IMR-90 (cell line): ENCODE measurements at regions not wholly inside any gene's neighbourhood (a gene's known extent, or its start where the extent isn't known, plus 50 kb on each side); places are given as distances from the start of the nearest gene placed in this dataset.

ENCODE experiments used
- ATAC-seq: fragments of 200-7000 bp; cut with Tn5 transposase; 2 replicates; pipeline ENCODE4 v1.9.1; 2020; ENCODE audit warnings: low read depth, mild to moderate bottlenecking, moderate library complexity
- BruUV-seq: library from RNA; stranded (reverse); fragments of 400-500 nt; replicated peaks from 2 replicates; lab custom pipeline; 2021; lab: Mats Ljungman, UMichigan
- CTCF ChIA-PET: fragments of 300-600 bp; formaldehyde crosslinking; extraction: SDS; loops from one replicate; lab custom pipeline; 2021; ENCODE audit warnings: antibody characterized with exemption; lab: Yijun Ruan, JAX
- POLR2A ChIA-PET: fragments of 300-600 bp; sonication (Branson Sonifier 250); formaldehyde crosslinking; loops from one replicate; lab custom pipeline; 2022; ENCODE audit warnings: antibody characterized with exemption; ENCODE audit not compliant: unreplicated experiment; lab: Charles Lee
- DNase-seq: peaks from one replicate; pipeline ENCODE4 v3.0.0; 2013
- H2AFZ ChIP-seq: replicated peaks from 2 replicates; pipeline ENCODE3; 2013; ENCODE audit warnings: low read length, mild to moderate bottlenecking; ENCODE audit not compliant: poor library complexity
- H2AK5ac ChIP-seq: 2 replicates; pipeline ENCODE4 v1.6.1; 2013; ENCODE audit warnings: low read depth, low read length, inconsistent platforms
- H2AK9ac ChIP-seq: replicated peaks from 2 replicates; pipeline ENCODE3; 2013; ENCODE audit warnings: mild to moderate bottlenecking, low read depth, low read length, moderate library complexity; ENCODE audit not compliant: poor library complexity
- H2BK120ac ChIP-seq: 2 replicates; pipeline ENCODE4 v1.6.1; 2013; ENCODE audit warnings: low read depth, low read length, inconsistent platforms
- H2BK15ac ChIP-seq: 3 replicates; pipeline ENCODE4 v1.6.1; 2013; ENCODE audit warnings: low read depth, low read length, inconsistent platforms
- H2BK20ac ChIP-seq: 2 replicates; pipeline ENCODE4 v1.6.1; 2013; ENCODE audit warnings: low read depth, mild to moderate bottlenecking, inconsistent platforms, low read length, moderate library complexity
- H2BK5ac ChIP-seq: 2 replicates; pipeline ENCODE4 v1.6.1; 2013; ENCODE audit warnings: mild to moderate bottlenecking, low read depth, low read length, inconsistent platforms; ENCODE audit not compliant: poor library complexity, severe bottlenecking
- H3K14ac ChIP-seq: replicated peaks from 2 replicates; pipeline ENCODE4 v1.6.1; 2013; ENCODE audit warnings: low read depth, low read length, inconsistent platforms
- H3K18ac ChIP-seq: 2 replicates; pipeline ENCODE4 v1.6.1; 2013; ENCODE audit warnings: low read depth, low read length, control low read depth
- H3K23ac ChIP-seq: 2 replicates; pipeline ENCODE4 v1.6.1; 2013; ENCODE audit warnings: low read depth, low read length, inconsistent platforms
- H3K27ac ChIP-seq: 2 replicates; pipeline ENCODE4 v1.5.1; 2013; ENCODE audit warnings: mild to moderate bottlenecking, control low read depth, low read length; ENCODE audit not compliant: insufficient read depth
- H3K27me3 ChIP-seq: 2 replicates; pipeline ENCODE4 v1.6.1; 2013; ENCODE audit warnings: low read length; ENCODE audit not compliant: control insufficient read depth, insufficient read depth
- H3K36me3 ChIP-seq: 2 replicates; pipeline ENCODE4 v1.6.1; 2013; ENCODE audit warnings: low read length, mixed read lengths; ENCODE audit not compliant: control insufficient read depth, insufficient read depth
- H3K4ac ChIP-seq: 2 replicates; pipeline ENCODE4 v1.6.1; 2013; ENCODE audit warnings: low read depth, low read length, inconsistent platforms
- H3K4me1 ChIP-seq: 2 replicates; pipeline ENCODE4 v1.6.1; 2013; ENCODE audit warnings: low read length, mixed read lengths; ENCODE audit not compliant: control insufficient read depth, insufficient read depth
- H3K4me2 ChIP-seq: 2 replicates; pipeline ENCODE4 v1.6.1; 2013; ENCODE audit warnings: low read depth, mild to moderate bottlenecking, control low read depth, low read length, moderate library complexity
- H3K4me3 ChIP-seq: 2 replicates; pipeline ENCODE4 v1.5.1; 2013; ENCODE audit warnings: low read depth, mild to moderate bottlenecking, control low read depth, low read length, moderate library complexity; ENCODE audit not compliant: insufficient read depth
- H3K56ac ChIP-seq: 2 replicates; pipeline ENCODE4 v1.6.1; 2013; ENCODE audit warnings: low read length, inconsistent platforms; ENCODE audit not compliant: insufficient read depth; ENCODE audit errors: extremely low read depth
- H3K79me1 ChIP-seq, 2 experiments: 2 replicates each; pipeline ENCODE4 v1.6.1; 2013; ENCODE audit warnings: low read length in 2 of 2, inconsistent platforms in 1 of 2, low read depth in 1 of 2
- H3K9ac ChIP-seq: 2 replicates; pipeline ENCODE4 v1.6.1; 2013; ENCODE audit warnings: low read depth, low read length, control low read depth
- H3K9me1 ChIP-seq: 2 replicates; pipeline ENCODE4 v1.6.1; 2013; ENCODE audit warnings: low read length, inconsistent platforms; ENCODE audit not compliant: insufficient read depth
- H3K9me3 ChIP-seq: 2 replicates; pipeline ENCODE4 v1.6.1; 2013; ENCODE audit warnings: low read length; ENCODE audit not compliant: control insufficient read depth, insufficient read depth
- H4K20me1 ChIP-seq: 2 replicates; pipeline ENCODE4 v1.6.1; 2013; ENCODE audit warnings: low read length, inconsistent platforms; ENCODE audit not compliant: insufficient read depth
- H4K5ac ChIP-seq: 2 replicates; pipeline ENCODE4 v1.6.1; 2013; ENCODE audit warnings: mild to moderate bottlenecking, low read depth, low read length, control low read depth
- H4K8ac ChIP-seq, 2 experiments: 2 replicates each; pipeline ENCODE4 v1.6.1; 2013; ENCODE audit warnings: low read depth in 2 of 2, low read length in 2 of 2, control low read depth in 1 of 2, inconsistent platforms in 1 of 2
- H4K91ac ChIP-seq: 2 replicates; pipeline ENCODE4 v1.6.1; 2013; ENCODE audit warnings: low read depth, low read length, inconsistent platforms; ENCODE audit not compliant: insufficient read depth
- BHLHE40 ChIP-seq: fragments of 150-350 bp; IDR thresholded peaks from 2 replicates; pipeline ENCODE4 v1.6.1; 2016; ENCODE audit warnings: mild to moderate bottlenecking, low read depth, low read length
- CEBPB ChIP-seq: IDR thresholded peaks from 2 replicates; pipeline ENCODE4 v1.6.1; 2012; ENCODE audit warnings: low read depth, low read length, improper control_type of control experiment
- CHD1 ChIP-seq: IDR thresholded peaks from 2 replicates; pipeline ENCODE4 v1.6.1; 2012; ENCODE audit warnings: low read depth, low read length, improper control_type of control experiment
- FOS ChIP-seq: fragments of 150-350 bp; IDR thresholded peaks from 2 replicates; pipeline ENCODE4 v1.6.1; 2016; ENCODE audit warnings: low read depth, low read length
- MAFK ChIP-seq: IDR thresholded peaks from 2 replicates; pipeline ENCODE4 v1.6.1; 2012; ENCODE audit warnings: low read depth, low read length, improper control_type of control experiment
- MAZ ChIP-seq: IDR thresholded peaks from 2 replicates; pipeline ENCODE4 v1.6.1; 2012; ENCODE audit warnings: low read depth, mild to moderate bottlenecking, low read length, improper control_type of control experiment, moderate library complexity, borderline replicate concordance
- MXI1 ChIP-seq: IDR thresholded peaks from 2 replicates; pipeline ENCODE4 v1.6.1; 2012; ENCODE audit warnings: low read depth, mild to moderate bottlenecking, low read length, moderate library complexity, borderline replicate concordance
- NFE2L2 ChIP-seq: fragments of 150-350 bp; IDR thresholded peaks from 2 replicates; pipeline ENCODE4 v1.6.1; 2016; ENCODE audit warnings: low read depth, mild to moderate bottlenecking, low read length
- POLR2A ChIP-seq: IDR thresholded peaks from 2 replicates; pipeline ENCODE4 v1.6.1; 2012; ENCODE audit warnings: mild to moderate bottlenecking, low read depth, low read length
- RAD21 ChIP-seq: IDR thresholded peaks from 2 replicates; pipeline ENCODE4 v1.6.1; 2012; ENCODE audit warnings: low read length, improper control_type of control experiment
- RCOR1 ChIP-seq: IDR thresholded peaks from 2 replicates; pipeline ENCODE4 v1.6.1; 2012; ENCODE audit warnings: mild to moderate bottlenecking, low read length, improper control_type of control experiment; ENCODE audit not compliant: insufficient replicate concordance
- RFX5 ChIP-seq: IDR thresholded peaks from 2 replicates; pipeline ENCODE4 v1.8.0; 2012; ENCODE audit warnings: low read depth, mild to moderate bottlenecking, low read length, moderate library complexity
- SMC3 ChIP-seq: fragments of 150-350 bp; IDR thresholded peaks from 2 replicates; pipeline ENCODE4 v1.6.1; 2016; ENCODE audit warnings: low read depth, mild to moderate bottlenecking, antibody characterized with exemption, low read length, moderate library complexity
- WGBS, 2 experiments: methylation state at CpG; one replicate each; pipeline versions ENCODE4 v1.1.5 to v1.1.7; 2013; ENCODE audit warnings: missing lambda C conversion rate in 2 of 2; ENCODE audit not compliant: insufficient read length in 1 of 2; ENCODE audit errors: extremely low coverage in 2 of 2; 5-methylcytosine and 5-hydroxymethylcytosine counted together
- dilution Hi-C: fragments of 300-500 bp; cut with HindIII; formaldehyde crosslinking; loops from one replicate; pipeline ENCODE4 v1.14.3; 2018; ENCODE audit warnings: low sequenced_read_pairs; ENCODE audit not compliant: unreplicated experiment
- in situ Hi-C: fragments of 300-500 bp; cut with MboI; formaldehyde crosslinking; loops from 3 replicates; pipeline ENCODE4 v1.14.3; 2019; ENCODE audit warnings: low sequenced_read_pairs, inconsistent platforms, mixed read lengths
- intact Hi-C: fragments of 100-400 bp; cut with micrococcal nuclease; formaldehyde crosslinking; loops from 2 replicates; pipeline ENCODE4 v1.10.0; 2022
- TF ChIP-seq, protein P1 (sequence below): fragments of 150-350 bp; IDR thresholded peaks from 2 replicates; pipeline ENCODE4 v1.6.1; 2016; ENCODE audit warnings: low read depth, mild to moderate bottlenecking, low read length, moderate library complexity, borderline replicate concordance
- TF ChIP-seq, protein P2 (sequence below): conservative IDR thresholded peaks from 2 replicates; pipeline ENCODE4 v1.5.1; 2012; ENCODE audit warnings: mild to moderate bottlenecking, low read depth, low read length, improper control_type of control experiment
- TF ChIP-seq, protein P3 (sequence below): fragments of 150-350 bp; IDR thresholded peaks from 2 replicates; pipeline ENCODE4 v1.6.1; 2017; ENCODE audit warnings: mild to moderate bottlenecking, antibody characterized with exemption, low read length, low read depth

DNA sequence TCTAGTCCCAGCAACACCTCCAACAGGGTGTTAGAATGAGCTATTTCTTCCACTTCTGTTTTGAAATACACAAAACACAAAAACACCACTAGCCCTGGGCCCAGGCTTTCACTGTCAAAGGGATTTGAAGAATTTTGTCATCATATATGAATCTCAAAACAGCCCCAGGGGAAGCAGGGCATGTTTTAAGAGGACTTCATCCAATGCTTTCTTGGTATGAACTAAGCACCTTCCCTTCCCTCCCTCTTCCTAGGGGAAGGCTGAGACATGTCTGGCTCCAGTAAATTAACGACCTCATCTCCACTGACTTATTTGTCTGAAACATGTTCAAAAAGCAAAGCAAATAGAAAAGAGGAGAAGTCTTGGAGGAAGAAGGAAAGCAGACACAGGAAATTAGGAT, 75.7 kb upstream of the INCENP start:
- H2BK120ac ChIP-seq = no peak overlapping the region
- H3K9me3 ChIP-seq = no peaks in the 10 kb centered on the region
- H4K91ac ChIP-seq = no peak overlapping the region
- no peaks in the 10 kb centered on the region for H4K20me1 ChIP-seq
- H2AK5ac ChIP-seq = no peak overlapping the region
- no peaks in the 10 kb centered on the region for H3K79me1 ChIP-seq
- DNase-seq (no peak), ATAC-seq (no peak)
- H3K4me2 ChIP-seq = no peak overlapping the region
- CTCF ChIA-PET = interaction anchor here (1.0 kb wide), 1 partner anchor 34 kb away, joined by 8 read pairs; no protein-coding TSS in a partner anchor
- no TSS peak for BruUV-seq
- dilution Hi-C loops (no loop called here), in situ Hi-C loops (no loop called here), intact Hi-C loops (no loop called here)
- H3K9me1 ChIP-seq = no peaks in the 10 kb centered on the region
- no peak overlapping the region for H3K18ac ChIP-seq
- H2AK9ac ChIP-seq = no peak overlapping the region
- peaks cover 12% of the 10 kb centered on the region for H3K27me3 ChIP-seq
- H3K36me3 ChIP-seq = no peaks in the 10 kb centered on the region
- no CpG with 5 or more reads among the region's 1 CpG for WGBS, 2 experiments
- no peak overlapping the region for H2BK15ac ChIP-seq
- H4K5ac ChIP-seq = no peak overlapping the region
- no peak overlapping the region for H2AFZ ChIP-seq
- TF ChIP-seq MAZ (no peak), RFX5 (no peak), CEBPB (no peak), FOS (no peak), NFE2L2 (no peak), SMC3 (no peak), RAD21 (no peak), MXI1 (no peak), POLR2A (no peak), RCOR1 (no peak), BHLHE40 (no peak), CHD1 (no peak), MAFK (no peak)
- TF ChIP-seq, protein P1, sequence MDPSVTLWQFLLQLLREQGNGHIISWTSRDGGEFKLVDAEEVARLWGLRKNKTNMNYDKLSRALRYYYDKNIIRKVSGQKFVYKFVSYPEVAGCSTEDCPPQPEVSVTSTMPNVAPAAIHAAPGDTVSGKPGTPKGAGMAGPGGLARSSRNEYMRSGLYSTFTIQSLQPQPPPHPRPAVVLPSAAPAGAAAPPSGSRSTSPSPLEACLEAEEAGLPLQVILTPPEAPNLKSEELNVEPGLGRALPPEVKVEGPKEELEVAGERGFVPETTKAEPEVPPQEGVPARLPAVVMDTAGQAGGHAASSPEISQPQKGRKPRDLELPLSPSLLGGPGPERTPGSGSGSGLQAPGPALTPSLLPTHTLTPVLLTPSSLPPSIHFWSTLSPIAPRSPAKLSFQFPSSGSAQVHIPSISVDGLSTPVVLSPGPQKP = no peak
- TF ChIP-seq, protein P2, sequence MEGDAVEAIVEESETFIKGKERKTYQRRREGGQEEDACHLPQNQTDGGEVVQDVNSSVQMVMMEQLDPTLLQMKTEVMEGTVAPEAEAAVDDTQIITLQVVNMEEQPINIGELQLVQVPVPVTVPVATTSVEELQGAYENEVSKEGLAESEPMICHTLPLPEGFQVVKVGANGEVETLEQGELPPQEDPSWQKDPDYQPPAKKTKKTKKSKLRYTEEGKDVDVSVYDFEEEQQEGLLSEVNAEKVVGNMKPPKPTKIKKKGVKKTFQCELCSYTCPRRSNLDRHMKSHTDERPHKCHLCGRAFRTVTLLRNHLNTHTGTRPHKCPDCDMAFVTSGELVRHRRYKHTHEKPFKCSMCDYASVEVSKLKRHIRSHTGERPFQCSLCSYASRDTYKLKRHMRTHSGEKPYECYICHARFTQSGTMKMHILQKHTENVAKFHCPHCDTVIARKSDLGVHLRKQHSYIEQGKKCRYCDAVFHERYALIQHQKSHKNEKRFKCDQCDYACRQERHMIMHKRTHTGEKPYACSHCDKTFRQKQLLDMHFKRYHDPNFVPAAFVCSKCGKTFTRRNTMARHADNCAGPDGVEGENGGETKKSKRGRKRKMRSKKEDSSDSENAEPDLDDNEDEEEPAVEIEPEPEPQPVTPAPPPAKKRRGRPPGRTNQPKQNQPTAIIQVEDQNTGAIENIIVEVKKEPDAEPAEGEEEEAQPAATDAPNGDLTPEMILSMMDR = no peak
- TF ChIP-seq, protein P3, sequence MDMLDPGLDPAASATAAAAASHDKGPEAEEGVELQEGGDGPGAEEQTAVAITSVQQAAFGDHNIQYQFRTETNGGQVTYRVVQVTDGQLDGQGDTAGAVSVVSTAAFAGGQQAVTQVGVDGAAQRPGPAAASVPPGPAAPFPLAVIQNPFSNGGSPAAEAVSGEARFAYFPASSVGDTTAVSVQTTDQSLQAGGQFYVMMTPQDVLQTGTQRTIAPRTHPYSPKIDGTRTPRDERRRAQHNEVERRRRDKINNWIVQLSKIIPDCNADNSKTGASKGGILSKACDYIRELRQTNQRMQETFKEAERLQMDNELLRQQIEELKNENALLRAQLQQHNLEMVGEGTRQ = no peak
- no peaks in the 10 kb centered on the region for H3K4me1 ChIP-seq
- no peak overlapping the region for H3K9ac ChIP-seq
- H3K4ac ChIP-seq = no peak overlapping the region
- no peak overlapping the region for H2BK20ac ChIP-seq
- no peak overlapping the region for H3K23ac ChIP-seq
- H4K8ac ChIP-seq = no peak overlapping the region
- H3K27ac ChIP-seq = no peak overlapping the region
- H3K56ac ChIP-seq = no peak overlapping the region
- no peak overlapping the region for H2BK5ac ChIP-seq
- H3K4me3 ChIP-seq = no peak overlapping the region
- no peak overlapping the region for H3K14ac ChIP-seq
- POLR2A ChIA-PET = no interaction called here
